HCT116 (cell line): ENCODE measurements at regions not wholly inside any gene's neighbourhood (a gene's known extent, or its start where the extent isn't known, plus 50 kb on each side); places are given as distances from the start of the nearest gene placed in this dataset.

Source experiments
- ATAC-seq: fragments of 200-7000 bp; cut with Tn5 transposase; 2 replicates; pipeline ENCODE4 v1.9.1; 2020; ENCODE audit warnings: mild to moderate bottlenecking, moderate library complexity
- BruUV-seq: library from RNA; stranded (reverse); fragments of 400-500 nt; replicated peaks from 2 replicates; lab custom pipeline; 2021; lab: Mats Ljungman, UMichigan
- CTCF ChIA-PET: fragments of 300-600 bp; sonication (Branson Sonifier 250); formaldehyde crosslinking; loops from one replicate; lab custom pipeline; 2021; ENCODE audit warnings: antibody characterized with exemption; lab: Charles Lee
- POLR2A ChIA-PET: fragments of 300-600, 350-600 bp; sonication (Branson Sonifier 250); formaldehyde crosslinking; loops from one replicate; lab custom pipeline; 2021; ENCODE audit warnings: antibody characterized with exemption; lab: Charles Lee
- RAD21 ChIA-PET, 2 experiments: fragments of 300-600 bp; sonication (Branson Sonifier 250); formaldehyde crosslinking; loops; one replicate each; lab custom pipeline; 2023; ENCODE audit warnings: low total read pairs in 2 of 2; ENCODE audit not compliant: uncharacterized antibody in 2 of 2, unreplicated experiment in 2 of 2, low non-redundant PET in 1 of 2; lab: Charles Lee
- DNase-seq: peaks from one replicate; pipeline ENCODE4 v3.0.0-alpha.2; 2010; ENCODE audit warnings: low read depth, low spot score
- H2AFZ ChIP-seq: fragments of 200-600 bp; shearing (Covaris generic), sonication (generic); 2 replicates; pipeline ENCODE4 v1.6.1; 2017; ENCODE audit warnings: low read depth, mixed run types, mixed read lengths, antibody characterized with exemption, low read length; ENCODE audit not compliant: poor library complexity, severe bottlenecking
- H3K27ac ChIP-seq: 2 replicates; pipeline ENCODE4 v1.5.1; 2012; ENCODE audit warnings: low read depth, low read length
- H3K27me3 ChIP-seq: fragments of 200-600 bp; sonication (generic); 2 replicates; pipeline ENCODE4 v1.6.1; 2016; ENCODE audit warnings: mixed run types, low read length, mixed read lengths; ENCODE audit not compliant: insufficient read depth
- H3K36me3 ChIP-seq, 2 experiments: fragments of 200-500 bp in 1 of 2; fragments of 200-600 bp in 1 of 2; sonication (Bioruptor generic) in 1 of 2; sonication (generic) in 1 of 2; 2 replicates each; pipeline versions ENCODE4 v1.5.1 to v1.6.1; 2014 to 2016; ENCODE audit warnings: low read length in 2 of 2, inconsistent platforms in 1 of 2, mixed read lengths in 1 of 2, mixed run types in 1 of 2; ENCODE audit not compliant: insufficient read depth in 2 of 2, control insufficient read depth in 1 of 2
- H3K4me1 ChIP-seq, 2 experiments: fragments of 200-600 bp in 1 of 2; sonication (generic) in 1 of 2; 2 replicates each; pipeline versions ENCODE4 v1.5.1 to v1.6.1; 2012 to 2017; ENCODE audit warnings: low read length in 2 of 2, inconsistent platforms in 1 of 2, mild to moderate bottlenecking in 1 of 2, mixed read lengths in 1 of 2, mixed run types in 1 of 2, moderate library complexity in 1 of 2; ENCODE audit not compliant: insufficient read depth in 2 of 2, control insufficient read depth in 1 of 2
- H3K4me2 ChIP-seq: fragments of 200-600 bp; sonication (generic); 2 replicates; pipeline ENCODE4 v1.6.1; 2017; ENCODE audit warnings: mixed run types, low read length, mixed read lengths
- H3K4me3 ChIP-seq, 2 experiments: fragments of 200-600 bp in 1 of 2; sonication (generic) in 1 of 2; replicated peaks in 1 of 2; 2 replicates each; pipeline ENCODE4 v1.5.1; 2011 to 2016; ENCODE audit warnings: low read length in 2 of 2, control low read depth in 1 of 2, low read depth in 1 of 2, mild to moderate bottlenecking in 1 of 2, mixed read lengths in 1 of 2, mixed run types in 1 of 2
- H3K79me2 ChIP-seq: fragments of 200-600 bp; sonication (generic); 2 replicates; pipeline ENCODE4 v1.6.1; 2017; ENCODE audit warnings: mild to moderate bottlenecking, mixed run types, low read length, moderate library complexity, mixed read lengths; ENCODE audit not compliant: insufficient read depth
- H3K9ac ChIP-seq: fragments of 200-600 bp; sonication (generic); 2 replicates; pipeline ENCODE4 v1.6.1; 2016; ENCODE audit warnings: low read length, mixed read lengths
- H3K9me2 ChIP-seq: fragments of 200-600 bp; sonication (generic), shearing (Covaris generic); 2 replicates; pipeline ENCODE4 v1.6.1; 2017; ENCODE audit warnings: mixed run types, mild to moderate bottlenecking, moderate library complexity; ENCODE audit not compliant: insufficient read depth
- H3K9me3 ChIP-seq, 2 experiments: fragments of 200-500 bp in 1 of 2; fragments of 200-600 bp in 1 of 2; sonication (Bioruptor generic) in 1 of 2; sonication (generic) in 1 of 2; 2 replicates each; pipeline ENCODE4 v1.6.1; 2014 to 2017; ENCODE audit warnings: low read length in 2 of 2, mixed read lengths in 2 of 2, inconsistent platforms in 1 of 2, low read depth in 1 of 2, mild to moderate bottlenecking in 1 of 2, mixed run types in 1 of 2, moderate library complexity in 1 of 2; ENCODE audit not compliant: control insufficient read depth in 1 of 2, insufficient read depth in 1 of 2
- H4K20me1 ChIP-seq: fragments of 200-600 bp; sonication (generic), shearing (Covaris generic); 2 replicates; pipeline ENCODE4 v1.6.1; 2017; ENCODE audit warnings: mixed run types, mild to moderate bottlenecking, moderate library complexity; ENCODE audit not compliant: insufficient read depth
- CBX3 ChIP-seq: IDR thresholded peaks from 2 replicates; pipeline ENCODE4 v1.6.1; 2012; ENCODE audit warnings: low read depth
- CEBPB ChIP-seq: IDR thresholded peaks from 2 replicates; pipeline ENCODE4 v1.6.1; 2012; ENCODE audit warnings: low read depth
- CTCF ChIP-seq, 3 experiments: fragments of 200-600 bp in 1 of 3; sonication (generic) in 1 of 3; IDR thresholded peaks in 2 of 3; conservative IDR thresholded peaks in 1 of 3; 2 replicates each; pipeline ENCODE4 v1.5.1; 2012 to 2017; ENCODE audit warnings: low read depth in 2 of 3, low read length in 2 of 3, antibody characterized with exemption in 1 of 3, borderline replicate concordance in 1 of 3, control low read depth in 1 of 3, mild to moderate bottlenecking in 1 of 3, mixed read lengths in 1 of 3, mixed run types in 1 of 3, moderate library complexity in 1 of 3; ENCODE audit not compliant: insufficient read depth in 1 of 3
- EGR1 ChIP-seq: IDR thresholded peaks from 2 replicates; pipeline ENCODE4 v1.6.1; 2012; ENCODE audit warnings: low read depth
- ELF1 ChIP-seq: IDR thresholded peaks from 2 replicates; pipeline ENCODE4 v1.6.1; 2012; ENCODE audit warnings: low read depth, borderline replicate concordance
- EZH2 ChIP-seq: fragments of 200-600 bp; sonication (generic); IDR thresholded peaks from 2 replicates; pipeline ENCODE4 v1.6.1; 2017; ENCODE audit warnings: antibody characterized with exemption, mixed run types
- EZH2phosphoT487 ChIP-seq: fragments of 200-600 bp; IDR thresholded peaks from 2 replicates; pipeline ENCODE4 v1.6.1; 2018; ENCODE audit warnings: antibody characterized with exemption, borderline replicate concordance
- FOSL1 ChIP-seq: IDR thresholded peaks from 2 replicates; pipeline ENCODE4 v1.6.1; 2012; ENCODE audit warnings: low read depth
- JUND ChIP-seq: IDR thresholded peaks from 2 replicates; pipeline ENCODE4 v1.6.1; 2012
- POLR2AphosphoS5 ChIP-seq: IDR thresholded peaks from 2 replicates; pipeline ENCODE4 v1.6.1; 2011; ENCODE audit warnings: mild to moderate bottlenecking, low read depth, low read length, moderate library complexity
- REST ChIP-seq: IDR thresholded peaks from 2 replicates; pipeline ENCODE4 v1.6.1; 2012; ENCODE audit warnings: low read depth
- SP1 ChIP-seq: IDR thresholded peaks from 2 replicates; pipeline ENCODE4 v1.6.1; 2012; ENCODE audit warnings: low read depth
- SRF ChIP-seq: IDR thresholded peaks from 2 replicates; pipeline ENCODE4 v1.6.1; 2012; ENCODE audit warnings: low read depth
- TCF7L2 ChIP-seq: IDR thresholded peaks from 2 replicates; pipeline ENCODE4 v1.7.0; 2011; ENCODE audit warnings: borderline replicate concordance, inconsistent platforms; ENCODE audit not compliant: insufficient read depth, insufficient read length; ENCODE audit errors: extremely low read depth
- YY1 ChIP-seq: IDR thresholded peaks from 2 replicates; pipeline ENCODE4 v1.6.1; 2011; ENCODE audit warnings: low read length, low read depth, moderate library complexity, mild to moderate bottlenecking; ENCODE audit not compliant: insufficient replicate concordance; ENCODE audit errors: extremely low read depth
- intact Hi-C: fragments of 100-400 bp; cut with micrococcal nuclease; formaldehyde crosslinking; loops from 2 replicates; pipeline ENCODE4 v1.10.0; 2022
- TF ChIP-seq, protein P1 (sequence below): IDR thresholded peaks from 2 replicates; pipeline ENCODE4 v1.6.1; 2011; ENCODE audit warnings: mild to moderate bottlenecking, low read length, moderate library complexity; ENCODE audit not compliant: insufficient replicate concordance; ENCODE audit errors: extremely low read depth
- TF ChIP-seq, protein P2 (sequence below): IDR thresholded peaks from 2 replicates; pipeline ENCODE4 v1.6.1; 2012
- TF ChIP-seq, protein P3 (sequence below): IDR thresholded peaks from 2 replicates; pipeline ENCODE4 v1.6.1; 2012

GRCh38 chr2:16071039-16071864 is 130.9 kb downstream of the MYCN start:
- H2AFZ ChIP-seq = no peak overlapping the region
- BruUV-seq = no TSS peak
- H3K79me2 ChIP-seq = no peaks in the 10 kb centered on the region
- ChIA-PET CTCF (no interaction called here), RAD21 (no interaction called here), POLR2A (no interaction called here)
- H3K9ac ChIP-seq = no peak overlapping the region
- no peaks in the 10 kb centered on the region for H3K9me3 ChIP-seq
- H3K27me3 ChIP-seq = no peaks in the 10 kb centered on the region
- no peak for ATAC-seq
- no peak overlapping the region for H3K4me3 ChIP-seq
- no peak for DNase-seq
- H4K20me1 ChIP-seq = no peaks in the 10 kb centered on the region
- H3K9me2 ChIP-seq = no peaks in the 10 kb centered on the region
- no peak overlapping the region for H3K4me2 ChIP-seq
- H3K27ac ChIP-seq = no peak overlapping the region
- H3K36me3 ChIP-seq = no peaks in the 10 kb centered on the region
- no peak for TF ChIP-seq FOSL1
- TF ChIP-seq, protein P1, sequence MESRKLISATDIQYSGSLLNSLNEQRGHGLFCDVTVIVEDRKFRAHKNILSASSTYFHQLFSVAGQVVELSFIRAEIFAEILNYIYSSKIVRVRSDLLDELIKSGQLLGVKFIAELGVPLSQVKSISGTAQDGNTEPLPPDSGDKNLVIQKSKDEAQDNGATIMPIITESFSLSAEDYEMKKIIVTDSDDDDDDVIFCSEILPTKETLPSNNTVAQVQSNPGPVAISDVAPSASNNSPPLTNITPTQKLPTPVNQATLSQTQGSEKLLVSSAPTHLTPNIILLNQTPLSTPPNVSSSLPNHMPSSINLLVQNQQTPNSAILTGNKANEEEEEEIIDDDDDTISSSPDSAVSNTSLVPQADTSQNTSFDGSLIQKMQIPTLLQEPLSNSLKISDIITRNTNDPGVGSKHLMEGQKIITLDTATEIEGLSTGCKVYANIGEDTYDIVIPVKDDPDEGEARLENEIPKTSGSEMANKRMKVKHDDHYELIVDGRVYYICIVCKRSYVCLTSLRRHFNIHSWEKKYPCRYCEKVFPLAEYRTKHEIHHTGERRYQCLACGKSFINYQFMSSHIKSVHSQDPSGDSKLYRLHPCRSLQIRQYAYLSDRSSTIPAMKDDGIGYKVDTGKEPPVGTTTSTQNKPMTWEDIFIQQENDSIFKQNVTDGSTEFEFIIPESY = no peak
- no peak for TF ChIP-seq EZH2
- TF ChIP-seq, protein P2, sequence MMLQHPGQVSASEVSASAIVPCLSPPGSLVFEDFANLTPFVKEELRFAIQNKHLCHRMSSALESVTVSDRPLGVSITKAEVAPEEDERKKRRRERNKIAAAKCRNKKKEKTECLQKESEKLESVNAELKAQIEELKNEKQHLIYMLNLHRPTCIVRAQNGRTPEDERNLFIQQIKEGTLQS = no peak
- TF ChIP-seq CBX3 = no peak
- no peak for TF ChIP-seq CTCF (IDR thresholded peaks at IDR 0.05 in 2 of 3, conservative IDR thresholded peaks at IDR 0.05 in 1 of 3; ENCODE audit: borderline replicate concordance in 1 of 3, insufficient read depth in 1 of 3, low read depth in 2 of 3, low read length in 2 of 3)
- no peak for TF ChIP-seq YY1
- no peak for TF ChIP-seq TCF7L2
- no peak for TF ChIP-seq POLR2AphosphoS5
- TF ChIP-seq EGR1 = no peak
- TF ChIP-seq SP1 = no peak
- no peak for TF ChIP-seq JUND
- TF ChIP-seq, protein P3, sequence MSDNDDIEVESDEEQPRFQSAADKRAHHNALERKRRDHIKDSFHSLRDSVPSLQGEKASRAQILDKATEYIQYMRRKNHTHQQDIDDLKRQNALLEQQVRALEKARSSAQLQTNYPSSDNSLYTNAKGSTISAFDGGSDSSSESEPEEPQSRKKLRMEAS = no peak
- TF ChIP-seq ELF1 = no peak
- TF ChIP-seq EZH2phosphoT487 = no peak
- no peak for TF ChIP-seq CEBPB
- TF ChIP-seq REST = no peak
- TF ChIP-seq SRF = no peak
- intact Hi-C loops = no loop called here
- no peaks in the 10 kb centered on the region for H3K4me1 ChIP-seq
